ENCODE measurements at regions not wholly inside any gene's neighbourhood (a gene's known extent, or its start where the extent isn't known, plus 50 kb on each side); places are given as distances from the start of the nearest gene placed in this dataset.

DNA sequence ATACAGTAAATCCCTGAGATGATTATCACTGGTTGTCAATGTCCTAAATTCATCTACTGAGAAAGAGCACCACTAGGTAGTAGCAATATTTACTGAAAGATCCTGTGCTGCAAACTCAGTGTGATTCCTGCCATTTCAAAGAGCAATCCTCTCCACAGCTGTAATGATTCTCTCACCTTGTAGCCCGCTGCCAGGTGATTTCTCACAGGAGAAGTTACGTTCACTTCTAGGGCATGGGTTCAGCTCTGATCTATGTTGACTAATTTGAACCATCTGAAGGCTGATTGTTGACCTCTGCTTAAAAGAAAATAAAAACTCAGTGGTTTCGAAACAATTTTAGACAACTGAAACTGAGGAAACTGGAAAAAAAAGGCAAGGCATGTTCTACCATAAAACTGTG lies 197.0 kb downstream of the FAT4 start:
- Histone ChIP-seq H3K9ac (ENCODE audit: insufficient read depth in 1 of 2, low read length in 2 of 2) (no peak overlapping the region), H3K27ac (ENCODE audit: low read depth in 1 of 2, low read length in 1 of 2) (no peak overlapping the region), H3K4me1 (ENCODE audit: control insufficient read depth in 5 of 5, insufficient read depth in 5 of 5, low read length in 5 of 5) (peaks cover 0 to 6% (median 0%) of the 10 kb centered on the region in 5 donors), H3K9me3 (ENCODE audit: control insufficient read depth in 4 of 4, insufficient read depth in 3 of 4, low read length in 3 of 4) (peaks cover 0 to 9% (median 2%) of the 10 kb centered on the region in 4 donors), H3K4me3 (no peak overlapping the region), H3K27me3 (ENCODE audit: control insufficient read depth in 3 of 3, insufficient read depth in 3 of 3, low read length in 2 of 3) (no peaks in the 10 kb centered on the region), H3K36me3 (ENCODE audit: control insufficient read depth in 4 of 4, insufficient read depth in 4 of 4, low read length in 4 of 4) (no peaks in the 10 kb centered on the region)
- WGBS, 2 donors, result 90 to 92% methylated on average over 3 of the region's 3 CpGs
- ATAC-seq (ENCODE audit: insufficient read depth, low FRiP score) (no peak), DNase-seq (no peak)
- TF ChIP-seq CTCF (IDR thresholded peaks at IDR 0.05; ENCODE audit: control extremely low read depth, extremely low read depth), result no peak

DNA sequence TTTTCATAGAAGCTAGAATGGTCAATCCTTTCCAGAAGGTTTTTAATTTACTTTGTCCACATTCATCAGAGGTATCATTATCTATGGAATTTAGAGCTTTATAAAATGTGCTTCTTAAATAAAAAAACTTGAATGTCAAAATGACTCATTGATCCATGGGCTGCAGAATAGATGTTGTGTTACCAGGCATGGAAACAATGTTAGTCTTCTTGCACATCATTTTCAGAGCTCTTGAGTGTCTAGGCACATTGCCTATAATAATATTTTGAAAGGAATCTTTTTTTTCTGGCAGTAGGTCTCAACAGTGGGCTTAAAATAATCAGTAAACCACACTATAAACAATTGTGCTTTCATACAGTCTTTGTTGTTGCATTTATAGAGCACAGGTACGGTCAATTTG lies 200.3 kb downstream of the FAT4 start:
- TF ChIP-seq CTCF (IDR thresholded peaks at IDR 0.05; ENCODE audit: control extremely low read depth, extremely low read depth), result no peak
- Histone ChIP-seq H3K9ac (ENCODE audit: insufficient read depth in 1 of 2, low read length in 2 of 2) (no peak overlapping the region), H3K9me3 (ENCODE audit: control insufficient read depth in 4 of 4, insufficient read depth in 3 of 4, low read length in 3 of 4) (peaks cover 0 to 4% (median 0%) of the 10 kb centered on the region in 4 donors), H3K4me1 (ENCODE audit: control insufficient read depth in 5 of 5, insufficient read depth in 5 of 5, low read length in 5 of 5) (peaks cover 0 to 24% (median 0%) of the 10 kb centered on the region in 5 donors), H3K36me3 (ENCODE audit: control insufficient read depth in 4 of 4, insufficient read depth in 4 of 4, low read length in 4 of 4) (no peaks in the 10 kb centered on the region), H3K27ac (ENCODE audit: low read depth in 1 of 2, low read length in 1 of 2) (no peak overlapping the region), H3K27me3 (ENCODE audit: control insufficient read depth in 3 of 3, insufficient read depth in 3 of 3, low read length in 2 of 3) (no peaks in the 10 kb centered on the region), H3K4me3 (no peak overlapping the region)
- ATAC-seq (ENCODE audit: insufficient read depth, low FRiP score) (no peak), DNase-seq (no peak)
- 78 to 95% methylated on average over 1 of the region's 1 CpG for WGBS, 2 donors

GRCh38 chr4:125517831-125518230 lies 203.1 kb downstream of the FAT4 start:
- H3K9me3 ChIP-seq (ENCODE audit: control insufficient read depth in 4 of 4, insufficient read depth in 3 of 4, low read length in 3 of 4), result peaks cover 0 to 4% (median 0%) of the 10 kb centered on the region in 4 donors

More at GRCh38 chr4:125517831-125518230, 203.1 kb downstream of the FAT4 start:
- no peak for TF ChIP-seq CTCF (IDR thresholded peaks at IDR 0.05; ENCODE audit: control extremely low read depth, extremely low read depth)
- H3K4me3 ChIP-seq, result no peak overlapping the region
- no peak overlapping the region for H3K9ac ChIP-seq (ENCODE audit: insufficient read depth in 1 of 2, low read length in 2 of 2)
- WGBS, 2 donors, result 35 to 67% methylated on average over 2 of the region's 2 CpGs
- H3K27ac ChIP-seq (ENCODE audit: low read depth in 1 of 2, low read length in 1 of 2), result no peak overlapping the region
- no peak for ATAC-seq (ENCODE audit: insufficient read depth, low FRiP score)
- H3K36me3 ChIP-seq (ENCODE audit: control insufficient read depth in 4 of 4, insufficient read depth in 4 of 4, low read length in 4 of 4), result no peaks in the 10 kb centered on the region
- DNase-seq, result peak in 2 of 3 donors; percentile 47 to 65
- H3K27me3 ChIP-seq (ENCODE audit: control insufficient read depth in 3 of 3, insufficient read depth in 3 of 3, low read length in 2 of 3), result no peaks in the 10 kb centered on the region
- peaks cover 0 to 19% (median 0%) of the 10 kb centered on the region in 5 donors for H3K4me1 ChIP-seq (ENCODE audit: control insufficient read depth in 5 of 5, insufficient read depth in 5 of 5, low read length in 5 of 5)

All from lung (tissue), 11 donors.